SK-N-SH treated with all-trans-retinoic acid at 6 μM for 48 hours (cell line): ENCODE measurements at regions not wholly inside any gene's neighbourhood (a gene's known extent, or its start where the extent isn't known, plus 50 kb on each side); places are given as distances from the start of the nearest gene placed in this dataset.

Experiments used
- ATAC-seq: fragments of 200-7000 bp; cut with Tn5 transposase; 3 replicates; pipeline ENCODE4 v1.9.1; 2020; ENCODE audit warnings: mild to moderate bottlenecking, moderate library complexity
- ARNTL ChIP-seq: fragments of 450-650 bp; formaldehyde crosslinking; IDR thresholded peaks from 2 replicates; pipeline ENCODE4 v1.5.0; 2020; ENCODE audit warnings: low read depth, mild to moderate bottlenecking, moderate library complexity, borderline replicate concordance
- BACH2 ChIP-seq: fragments of 250-450 bp; sonication (Bioruptor Pico); IDR thresholded peaks from 2 replicates; pipeline ENCODE4 v1.9.0; 2021; ENCODE audit warnings: mild to moderate bottlenecking, borderline replicate concordance
- CREB5 ChIP-seq: fragments of 250-450 bp; sonication (Bioruptor Pico); IDR thresholded peaks from 2 replicates; pipeline ENCODE4 v1.5.1; 2020; ENCODE audit warnings: low read depth, mild to moderate bottlenecking, moderate library complexity
- CSDC2 ChIP-seq: fragments of 250-450 bp; sonication (Bioruptor Pico); IDR thresholded peaks from 2 replicates; pipeline ENCODE4 v1.5.0; 2020; ENCODE audit warnings: mild to moderate bottlenecking, moderate library complexity
- ESRRG ChIP-seq: fragments of 250-450 bp; sonication (Bioruptor Pico); IDR thresholded peaks from 2 replicates; pipeline ENCODE4 v1.6.1; 2021; ENCODE audit warnings: mild to moderate bottlenecking
- GLIS3 ChIP-seq: fragments of 250-450 bp; sonication (Bioruptor Pico); IDR thresholded peaks from 2 replicates; pipeline ENCODE4 v1.5.0; 2020; ENCODE audit warnings: mild to moderate bottlenecking, moderate library complexity
- ISL1 ChIP-seq: fragments of 250-450 bp; sonication (Bioruptor Pico); IDR thresholded peaks from 2 replicates; pipeline ENCODE4 v2.1.2; 2022; ENCODE audit warnings: mild to moderate bottlenecking, moderate library complexity
- OSR1 ChIP-seq: fragments of 250-450 bp; sonication (Bioruptor Pico); IDR thresholded peaks from 2 replicates; pipeline ENCODE4 v1.8.0; 2022; ENCODE audit warnings: moderate library complexity, mild to moderate bottlenecking, inconsistent platforms
- PATZ1 ChIP-seq: fragments of 250-450 bp; sonication (Bioruptor Pico); IDR thresholded peaks from 2 replicates; pipeline ENCODE4 v1.8.0; 2020; ENCODE audit warnings: mild to moderate bottlenecking, moderate library complexity, borderline replicate concordance
- PPARA ChIP-seq: fragments of 250-450 bp; sonication (Bioruptor Pico); IDR thresholded peaks from 2 replicates; pipeline ENCODE4 v1.5.0; 2020; ENCODE audit warnings: mild to moderate bottlenecking, borderline replicate concordance
- SNAI2 ChIP-seq: fragments of 250-450 bp; sonication (Bioruptor Pico); IDR thresholded peaks from 2 replicates; pipeline ENCODE4 v1.5.0; 2020; ENCODE audit warnings: mild to moderate bottlenecking, moderate library complexity
- TCF4 ChIP-seq: fragments of 250-450 bp; sonication (Bioruptor Pico); IDR thresholded peaks from 2 replicates; pipeline ENCODE4 v1.8.0; 2021; ENCODE audit warnings: mild to moderate bottlenecking, moderate library complexity, borderline replicate concordance
- TOX ChIP-seq: fragments of 250-450 bp; sonication (Bioruptor Pico); IDR thresholded peaks from 2 replicates; pipeline ENCODE4 v1.8.0; 2021; ENCODE audit warnings: mild to moderate bottlenecking, moderate library complexity, borderline replicate concordance
- TSHZ2 ChIP-seq: fragments of 250-450 bp; sonication (Bioruptor Pico); IDR thresholded peaks from 2 replicates; pipeline ENCODE4 v1.5.0; 2020; ENCODE audit warnings: mild to moderate bottlenecking, moderate library complexity
- ZC3H10 ChIP-seq: fragments of 250-450 bp; sonication (Bioruptor Pico); IDR thresholded peaks from 2 replicates; pipeline ENCODE4 v1.5.1; 2021; ENCODE audit warnings: mild to moderate bottlenecking, moderate library complexity
- ZFP3 ChIP-seq: fragments of 250-450 bp; sonication (Bioruptor Pico); IDR thresholded peaks from 2 replicates; pipeline ENCODE4 v1.5.0; 2020; ENCODE audit warnings: mild to moderate bottlenecking, moderate library complexity
- ZNF565 ChIP-seq: fragments of 450-650 bp; formaldehyde crosslinking; conservative IDR thresholded peaks from 2 replicates; pipeline ENCODE4 v1.5.0; 2020; ENCODE audit warnings: low read depth, mild to moderate bottlenecking, moderate library complexity
- ZNF70 ChIP-seq: fragments of 450-650 bp; formaldehyde crosslinking; IDR thresholded peaks from 2 replicates; pipeline ENCODE4 v1.5.0; 2020; ENCODE audit warnings: mild to moderate bottlenecking, moderate library complexity
- ZNF8 ChIP-seq: fragments of 450-650 bp; formaldehyde crosslinking; IDR thresholded peaks from 2 replicates; pipeline ENCODE4 v1.5.0; 2020; ENCODE audit warnings: mild to moderate bottlenecking, moderate library complexity
- TF ChIP-seq, protein P1 (sequence below): fragments of 250-450 bp; sonication (Bioruptor Pico); IDR thresholded peaks from 2 replicates; pipeline ENCODE4 v1.5.1; 2021; ENCODE audit warnings: mild to moderate bottlenecking, moderate library complexity
- TF ChIP-seq, protein P2 (sequence below): fragments of 250-450 bp; sonication (Bioruptor Pico); IDR thresholded peaks from 2 replicates; pipeline ENCODE4 v1.8.0; 2021; ENCODE audit warnings: low read depth, mild to moderate bottlenecking, moderate library complexity, borderline replicate concordance

DNA sequence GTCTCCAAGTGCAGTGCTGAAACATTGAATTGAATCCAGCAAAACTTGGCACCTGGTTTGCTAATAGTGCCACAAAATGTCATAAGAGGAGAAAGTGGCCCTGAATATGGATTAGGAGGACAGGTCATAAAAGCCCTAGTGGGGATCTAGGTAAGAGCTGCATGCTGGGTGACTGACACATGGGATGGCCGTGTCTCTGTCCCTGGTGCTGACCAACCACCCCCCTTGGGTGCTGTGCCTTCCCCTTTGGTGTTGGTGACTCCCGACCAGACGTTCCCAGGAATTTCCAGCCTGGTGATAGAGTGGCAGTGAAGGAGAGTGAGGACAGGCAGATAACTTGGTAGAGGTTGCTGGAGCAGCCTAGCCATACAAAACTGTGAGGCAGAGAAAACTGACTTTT, 142.8 kb downstream of the VRK1 start:
- no peak for ATAC-seq
- TF ChIP-seq CSDC2 (CRISPR knock-in tag) (no peak), SNAI2 (CRISPR knock-in tag) (no peak), ESRRG (CRISPR knock-in tag) (no peak), PPARA (CRISPR knock-in tag) (no peak), ZNF8 (no peak), GLIS3 (CRISPR knock-in tag) (no peak)
- TF ChIP-seq, protein P1, sequence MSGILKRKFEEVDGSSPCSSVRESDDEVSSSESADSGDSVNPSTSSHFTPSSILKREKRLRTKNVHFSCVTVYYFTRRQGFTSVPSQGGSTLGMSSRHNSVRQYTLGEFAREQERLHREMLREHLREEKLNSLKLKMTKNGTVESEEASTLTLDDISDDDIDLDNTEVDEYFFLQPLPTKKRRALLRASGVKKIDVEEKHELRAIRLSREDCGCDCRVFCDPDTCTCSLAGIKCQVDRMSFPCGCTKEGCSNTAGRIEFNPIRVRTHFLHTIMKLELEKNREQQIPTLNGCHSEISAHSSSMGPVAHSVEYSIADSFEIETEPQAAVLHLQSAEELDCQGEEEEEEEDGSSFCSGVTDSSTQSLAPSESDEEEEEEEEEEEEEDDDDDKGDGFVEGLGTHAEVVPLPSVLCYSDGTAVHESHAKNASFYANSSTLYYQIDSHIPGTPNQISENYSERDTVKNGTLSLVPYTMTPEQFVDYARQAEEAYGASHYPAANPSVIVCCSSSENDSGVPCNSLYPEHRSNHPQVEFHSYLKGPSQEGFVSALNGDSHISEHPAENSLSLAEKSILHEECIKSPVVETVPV (CRISPR knock-in tag), result no peak
- TF ChIP-seq, all 23 proteins: peak for 0

- TF ChIP-seq OSR1, result no peak
- TF ChIP-seq TCF4 (CRISPR knock-in tag), result no peak
- no peak for TF ChIP-seq ARNTL (CRISPR knock-in tag)
- no peak for TF ChIP-seq PATZ1 (CRISPR knock-in tag)
- no peak for TF ChIP-seq CREB5 (CRISPR knock-in tag)
- TF ChIP-seq, protein P2, sequence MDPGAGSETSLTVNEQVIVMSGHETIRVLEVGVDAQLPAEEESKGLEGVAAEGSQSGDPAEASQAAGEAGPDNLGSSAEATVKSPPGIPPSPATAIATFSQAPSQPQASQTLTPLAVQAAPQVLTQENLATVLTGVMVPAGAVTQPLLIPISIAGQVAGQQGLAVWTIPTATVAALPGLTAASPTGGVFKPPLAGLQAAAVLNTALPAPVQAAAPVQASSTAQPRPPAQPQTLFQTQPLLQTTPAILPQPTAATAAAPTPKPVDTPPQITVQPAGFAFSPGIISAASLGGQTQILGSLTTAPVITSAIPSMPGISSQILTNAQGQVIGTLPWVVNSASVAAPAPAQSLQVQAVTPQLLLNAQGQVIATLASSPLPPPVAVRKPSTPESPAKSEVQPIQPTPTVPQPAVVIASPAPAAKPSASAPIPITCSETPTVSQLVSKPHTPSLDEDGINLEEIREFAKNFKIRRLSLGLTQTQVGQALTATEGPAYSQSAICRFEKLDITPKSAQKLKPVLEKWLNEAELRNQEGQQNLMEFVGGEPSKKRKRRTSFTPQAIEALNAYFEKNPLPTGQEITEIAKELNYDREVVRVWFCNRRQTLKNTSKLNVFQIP (CRISPR knock-in tag), result no peak
- TF ChIP-seq CSDC2 (CRISPR knock-in tag), result no peak
- TF ChIP-seq GLIS3 (CRISPR knock-in tag), result no peak
- TF ChIP-seq ISL1, result no peak
- TF ChIP-seq TSHZ2 (CRISPR knock-in tag), result no peak
- no peak for TF ChIP-seq ZNF565 (CRISPR knock-in tag)
- TF ChIP-seq TOX (CRISPR knock-in tag), result no peak
- TF ChIP-seq ZC3H10 (CRISPR knock-in tag), result no peak
- TF ChIP-seq ZNF8, result no peak
- no peak for TF ChIP-seq BACH2 (CRISPR knock-in tag)
- no peak for TF ChIP-seq ZFP3
- TF ChIP-seq ESRRG (CRISPR knock-in tag), result no peak
- TF ChIP-seq ZNF70 (CRISPR knock-in tag), result no peak
- no peak for ATAC-seq
Measured at GRCh38 chr14:96944297-96944696, 147.1 kb downstream of the VRK1 start.

DNA sequence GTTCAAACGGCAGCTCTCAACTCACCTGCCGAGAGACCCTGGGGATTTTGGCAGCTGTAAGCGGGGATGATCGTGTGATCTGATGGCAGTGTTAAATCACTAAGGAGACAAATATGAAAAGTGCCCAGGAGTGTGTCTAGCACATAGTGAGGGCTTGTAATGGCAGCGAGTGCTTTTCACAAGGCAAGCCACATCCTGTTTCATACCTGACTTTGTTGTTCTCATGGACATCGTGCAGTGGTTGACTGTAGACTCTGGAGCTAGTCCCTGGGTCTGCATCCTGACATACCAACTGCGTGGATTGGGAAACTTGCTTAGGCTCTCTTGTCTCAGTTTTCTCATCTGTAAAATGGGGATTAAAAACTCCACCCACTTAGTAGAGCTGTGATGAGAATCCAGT, 148.5 kb downstream of the VRK1 start:
- TF ChIP-seq, protein P2 (CRISPR knock-in tag), result no peak
- no peak for TF ChIP-seq TSHZ2 (CRISPR knock-in tag)
- no peak for TF ChIP-seq ESRRG (CRISPR knock-in tag)
- TF ChIP-seq TCF4 (CRISPR knock-in tag), result no peak
- TF ChIP-seq TOX (CRISPR knock-in tag), result no peak
- TF ChIP-seq ZNF8, result no peak
- TF ChIP-seq PPARA (CRISPR knock-in tag), result no peak
- TF ChIP-seq GLIS3 (CRISPR knock-in tag), result no peak
- TF ChIP-seq ZNF565 (CRISPR knock-in tag), result no peak
- no peak for TF ChIP-seq CSDC2 (CRISPR knock-in tag)
- TF ChIP-seq OSR1, result no peak
- ATAC-seq, result no peak
